ENCODE measurements at regions not wholly inside any gene's neighbourhood (a gene's known extent, or its start where the extent isn't known, plus 50 kb on each side); places are given as distances from the start of the nearest gene placed in this dataset.
"Not testable (repeated sequence)": the region's sequence is repeated elsewhere in the genome, so short reads cannot be mapped to it uniquely, and the experiment has no call there.

DNA sequence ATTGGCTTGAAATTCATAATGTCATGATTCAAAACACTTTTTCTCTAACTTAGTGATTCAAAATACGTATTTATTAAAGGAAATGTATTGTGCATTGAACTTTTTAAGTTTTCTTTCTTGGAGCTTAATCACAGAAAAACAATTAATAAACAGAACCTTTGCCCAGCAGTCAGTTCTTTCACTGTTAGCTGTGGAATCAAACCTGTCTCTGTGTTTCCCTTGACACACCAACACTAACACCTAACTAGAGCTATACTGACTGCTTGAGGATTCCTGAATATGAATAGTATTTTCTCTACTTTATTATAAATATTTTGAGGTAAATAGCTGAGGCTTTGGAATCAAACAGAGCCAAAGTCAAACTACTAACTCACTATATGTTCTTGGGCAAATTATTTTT is 296.4 kb downstream of the HIVEP2 start:
- DNase-seq: no peak
- H3K27me3 ChIP-seq (ENCODE audit: insufficient read depth): no peaks in the 10 kb centered on the region
- TF ChIP-seq FOSL2 (IDR thresholded peaks at IDR 0.05; ENCODE audit: borderline replicate concordance, low read depth) (no peak), NFIC (IDR thresholded peaks at IDR 0.05; ENCODE audit: borderline replicate concordance) (no peak), JUND (IDR thresholded peaks at IDR 0.05) (no peak), EP300 (IDR thresholded peaks at IDR 0.05; ENCODE audit: borderline replicate concordance in 1 of 2, low read depth in 1 of 2, low read length in 1 of 2) (no peak), SMC3 (IDR thresholded peaks at IDR 0.05; ENCODE audit: low read depth, low read length) (no peak), YY1 (IDR thresholded peaks at IDR 0.05; ENCODE audit: low read depth) (no peak), EZH2phosphoT487 (IDR thresholded peaks at IDR 0.05; ENCODE audit: borderline replicate concordance, low read depth) (no peak), RXRA (IDR thresholded peaks at IDR 0.05; ENCODE audit: borderline replicate concordance, low read depth) (no peak), TCF12 (IDR thresholded peaks at IDR 0.05) (no peak)
- TF ChIP-seq, protein P1, sequence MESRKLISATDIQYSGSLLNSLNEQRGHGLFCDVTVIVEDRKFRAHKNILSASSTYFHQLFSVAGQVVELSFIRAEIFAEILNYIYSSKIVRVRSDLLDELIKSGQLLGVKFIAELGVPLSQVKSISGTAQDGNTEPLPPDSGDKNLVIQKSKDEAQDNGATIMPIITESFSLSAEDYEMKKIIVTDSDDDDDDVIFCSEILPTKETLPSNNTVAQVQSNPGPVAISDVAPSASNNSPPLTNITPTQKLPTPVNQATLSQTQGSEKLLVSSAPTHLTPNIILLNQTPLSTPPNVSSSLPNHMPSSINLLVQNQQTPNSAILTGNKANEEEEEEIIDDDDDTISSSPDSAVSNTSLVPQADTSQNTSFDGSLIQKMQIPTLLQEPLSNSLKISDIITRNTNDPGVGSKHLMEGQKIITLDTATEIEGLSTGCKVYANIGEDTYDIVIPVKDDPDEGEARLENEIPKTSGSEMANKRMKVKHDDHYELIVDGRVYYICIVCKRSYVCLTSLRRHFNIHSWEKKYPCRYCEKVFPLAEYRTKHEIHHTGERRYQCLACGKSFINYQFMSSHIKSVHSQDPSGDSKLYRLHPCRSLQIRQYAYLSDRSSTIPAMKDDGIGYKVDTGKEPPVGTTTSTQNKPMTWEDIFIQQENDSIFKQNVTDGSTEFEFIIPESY (IDR thresholded peaks at IDR 0.05; ENCODE audit: borderline replicate concordance, low read depth): no peak
- peak overlapping the region in 1 of 2 experiments; percentile 98; a peak in 2 of 4 replicates for H3K27ac ChIP-seq (ENCODE audit: low read depth in 2 of 2, low read length in 1 of 2)
- no peaks in the 10 kb centered on the region for H3K9me3 ChIP-seq
- no peak overlapping the region for H2AFZ ChIP-seq (ENCODE audit: low read depth)
- H3K9ac ChIP-seq: no peak overlapping the region
- H3K36me3 ChIP-seq (replicated peaks in 1 of 2; ENCODE audit: control insufficient read depth in 1 of 2, insufficient read depth in 2 of 2, low read length in 1 of 2): no peaks in the 10 kb centered on the region
- H3K79me2 ChIP-seq (ENCODE audit: insufficient read depth): no peaks in the 10 kb centered on the region
- H3K9me2 ChIP-seq: no peaks in the 10 kb centered on the region
- no peak overlapping the region for H3K4me3 ChIP-seq (ENCODE audit: low read depth in 2 of 2, low read length in 1 of 2)
- no peaks in the 10 kb centered on the region for H4K20me1 ChIP-seq (ENCODE audit: insufficient read depth)
- ChIA-PET CTCF (interaction anchor here (0.6 to 1.4 kb wide), 7 partner anchors 29 to 304 kb away, joined by 3 read pairs; no protein-coding TSS in a partner anchor), POLR2A (interaction anchor here (0.7 kb wide), 1 partner anchor 137 kb away, joined by 3 read pairs; no protein-coding TSS in a partner anchor)
- no peaks in the 10 kb centered on the region for H3F3A ChIP-seq (replicated peaks; ENCODE audit: insufficient read depth)
- no peak overlapping the region for H3K4me2 ChIP-seq
- WGBS (ENCODE audit: low lambda C conversion rate): 41% methylated on average over 1 of the region's 1 CpG
- H3K4me1 ChIP-seq (ENCODE audit: control insufficient read depth in 1 of 2, insufficient read depth in 2 of 2, low read depth in 1 of 2, low read length in 1 of 2): peaks cover 0 to 15% of the 10 kb centered on the region in 2 experiments; a peak in 2 of 4 replicates

DNA sequence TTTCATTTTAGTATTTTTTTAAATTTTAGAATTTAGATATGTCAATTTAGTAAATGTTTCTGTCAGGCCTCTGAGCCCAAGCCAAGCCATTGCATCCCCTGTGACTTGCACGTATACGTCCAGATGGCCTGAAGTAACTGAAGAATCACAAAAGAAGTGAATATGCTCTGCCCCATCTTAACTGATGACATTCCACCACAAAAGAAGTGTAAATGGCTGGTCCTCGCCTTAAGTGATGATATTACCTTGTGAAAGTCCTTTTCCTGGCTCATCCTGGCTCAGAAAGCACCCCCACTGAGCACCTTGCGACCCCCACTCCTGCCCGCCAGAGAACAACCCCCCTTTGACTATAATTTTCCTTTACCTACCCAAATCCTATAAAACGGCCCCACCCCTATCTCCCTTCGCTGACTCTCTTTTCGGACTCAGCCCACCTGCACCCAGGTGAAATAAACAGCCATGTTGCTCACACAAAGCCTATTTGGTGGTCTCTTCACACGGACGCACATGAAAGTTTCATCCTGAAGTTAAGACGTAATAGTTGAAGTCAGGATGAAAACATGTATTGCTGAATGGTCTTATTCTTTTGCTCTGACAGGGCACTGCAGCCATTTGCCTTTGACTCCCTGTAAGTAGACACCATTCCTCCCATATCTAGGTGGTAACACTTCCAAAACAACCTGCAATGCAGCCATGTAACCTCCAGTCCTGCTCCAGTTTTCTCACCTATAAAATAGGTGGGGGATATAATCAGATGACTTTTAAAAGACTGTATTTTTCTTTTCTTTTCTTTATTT is 295.3 kb downstream of the HIVEP2 start:
- H3K4me2 ChIP-seq; H3K9ac ChIP-seq; H3K79me2 ChIP-seq (ENCODE audit: insufficient read depth); H3K36me3 ChIP-seq (replicated peaks in 1 of 2; ENCODE audit: control insufficient read depth in 1 of 2, insufficient read depth in 2 of 2, low read length in 1 of 2); H4K20me1 ChIP-seq (ENCODE audit: insufficient read depth); H2AFZ ChIP-seq (ENCODE audit: low read depth); H3K4me3 ChIP-seq (ENCODE audit: low read depth in 2 of 2, low read length in 1 of 2); H3K27me3 ChIP-seq (ENCODE audit: insufficient read depth); H3F3A ChIP-seq (replicated peaks; ENCODE audit: insufficient read depth); H3K9me3 ChIP-seq; DNase-seq; H3K9me2 ChIP-seq: not testable (repeated sequence)
- WGBS (ENCODE audit: low lambda C conversion rate): 81% methylated on average over 6 of the region's 11 CpGs
- ChIA-PET POLR2A (interaction anchor here (0.7 kb wide), 1 partner anchor 135 kb away, joined by 3 read pairs; no protein-coding TSS in a partner anchor), CTCF (interaction anchor here (0.8 to 1.4 kb wide), 2 partner anchors 83 to 303 kb away, joined by 3 read pairs; no protein-coding TSS in a partner anchor)
- Histone ChIP-seq H3K27ac (ENCODE audit: low read depth in 2 of 2, low read length in 1 of 2) (peak overlapping the region in 1 of 2 experiments; percentile 98; a peak in 2 of 4 replicates), H3K4me1 (ENCODE audit: control insufficient read depth in 1 of 2, insufficient read depth in 2 of 2, low read depth in 1 of 2, low read length in 1 of 2) (peaks cover 0 to 25% of the 10 kb centered on the region in 2 experiments; a peak in 2 of 4 replicates)

All from SK-N-SH (cell line).